ENCODE measurements at regions not wholly inside any gene's neighbourhood (a gene's known extent, or its start where the extent isn't known, plus 50 kb on each side); places are given as distances from the start of the nearest gene placed in this dataset.

DNA sequence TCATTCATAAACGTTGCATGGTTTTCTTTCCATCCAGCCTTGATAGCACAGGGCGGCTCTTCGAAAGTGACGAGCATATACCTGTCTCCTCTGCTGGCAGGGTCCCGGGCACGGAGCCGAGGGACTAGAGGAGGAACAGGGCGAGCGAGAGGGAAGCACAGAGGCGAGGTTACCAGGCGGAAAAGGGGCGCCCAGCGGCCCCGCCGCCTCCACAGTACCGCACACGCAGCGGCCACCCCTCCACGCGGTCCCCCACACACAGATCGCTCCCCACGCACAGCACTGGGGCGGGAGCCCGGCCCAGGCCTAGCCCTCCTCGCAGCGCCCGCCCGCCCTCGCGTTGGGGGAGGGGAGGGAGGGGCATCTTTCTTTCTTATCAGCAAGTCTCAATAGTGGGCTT lies 296.6 kb upstream of the DAB2 start:
- no peak for FAIRE-seq
- TF ChIP-seq, protein P1, sequence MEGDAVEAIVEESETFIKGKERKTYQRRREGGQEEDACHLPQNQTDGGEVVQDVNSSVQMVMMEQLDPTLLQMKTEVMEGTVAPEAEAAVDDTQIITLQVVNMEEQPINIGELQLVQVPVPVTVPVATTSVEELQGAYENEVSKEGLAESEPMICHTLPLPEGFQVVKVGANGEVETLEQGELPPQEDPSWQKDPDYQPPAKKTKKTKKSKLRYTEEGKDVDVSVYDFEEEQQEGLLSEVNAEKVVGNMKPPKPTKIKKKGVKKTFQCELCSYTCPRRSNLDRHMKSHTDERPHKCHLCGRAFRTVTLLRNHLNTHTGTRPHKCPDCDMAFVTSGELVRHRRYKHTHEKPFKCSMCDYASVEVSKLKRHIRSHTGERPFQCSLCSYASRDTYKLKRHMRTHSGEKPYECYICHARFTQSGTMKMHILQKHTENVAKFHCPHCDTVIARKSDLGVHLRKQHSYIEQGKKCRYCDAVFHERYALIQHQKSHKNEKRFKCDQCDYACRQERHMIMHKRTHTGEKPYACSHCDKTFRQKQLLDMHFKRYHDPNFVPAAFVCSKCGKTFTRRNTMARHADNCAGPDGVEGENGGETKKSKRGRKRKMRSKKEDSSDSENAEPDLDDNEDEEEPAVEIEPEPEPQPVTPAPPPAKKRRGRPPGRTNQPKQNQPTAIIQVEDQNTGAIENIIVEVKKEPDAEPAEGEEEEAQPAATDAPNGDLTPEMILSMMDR (IDR thresholded peaks at IDR 0.05; ENCODE audit: insufficient read depth, missing control alignments), result no peak
- no peak for DNase-seq (ENCODE audit: insufficient read length, low spot score)

DNA sequence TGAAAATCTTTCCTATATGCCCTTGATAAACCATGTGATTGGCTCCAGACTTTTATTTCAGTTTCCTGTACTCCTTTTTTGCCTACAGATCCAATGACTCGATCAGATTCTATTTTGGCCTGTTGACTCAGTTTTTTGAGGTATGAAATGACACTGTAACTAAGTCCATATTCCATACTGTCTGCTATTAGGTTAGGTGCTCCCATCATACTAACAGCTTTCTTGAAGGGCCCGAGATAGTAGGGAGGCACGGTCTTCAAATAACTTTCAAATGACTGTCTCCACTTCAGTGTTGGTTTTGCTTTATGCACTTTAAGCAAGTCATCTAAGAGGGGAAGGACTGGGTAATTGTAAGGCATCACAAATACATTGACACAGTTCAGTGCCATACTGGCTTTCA lies 295.4 kb upstream of the DAB2 start:
- DNase-seq (ENCODE audit: insufficient read length, low spot score), result no peak
- FAIRE-seq, result no peak
- TF ChIP-seq, protein P1 (IDR thresholded peaks at IDR 0.05; ENCODE audit: insufficient read depth, missing control alignments), result no peak

DNA sequence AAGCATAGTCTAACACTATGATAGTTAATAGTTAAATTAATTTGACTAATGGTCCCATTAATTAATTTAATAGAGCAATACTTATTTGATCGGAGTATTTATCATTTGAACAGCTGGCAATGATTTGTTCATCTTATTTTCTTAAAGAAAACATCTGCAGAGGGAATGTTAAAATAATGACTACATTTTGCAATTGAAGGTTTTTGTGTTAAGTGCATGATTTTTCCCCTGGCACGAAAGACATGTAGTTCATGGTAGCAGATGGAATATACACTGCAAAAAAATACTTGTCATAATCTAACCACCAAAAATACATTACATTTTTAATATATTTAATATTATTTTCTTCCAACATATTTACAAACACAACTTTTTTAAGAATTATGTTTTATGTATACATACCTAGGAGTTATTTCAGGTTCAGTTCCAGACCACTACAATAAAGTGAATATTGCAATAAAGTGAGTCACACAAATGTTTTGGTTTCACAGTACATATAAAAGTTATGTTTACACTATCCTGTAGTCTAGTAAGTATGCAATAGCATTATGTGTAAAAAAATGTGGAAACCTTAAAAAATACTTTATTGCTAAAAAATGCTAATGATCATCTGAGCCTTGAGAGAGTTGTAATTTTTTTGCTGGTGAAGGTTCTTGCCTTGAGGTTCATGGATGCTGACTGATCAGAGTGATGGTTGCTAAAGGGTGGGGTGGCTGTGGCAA lies 292.6 kb upstream of the DAB2 start:
- TF ChIP-seq, protein P1 (IDR thresholded peaks at IDR 0.05; ENCODE audit: insufficient read depth, missing control alignments), result no peak
- DNase-seq (ENCODE audit: insufficient read length, low spot score) (no peak), FAIRE-seq (no peak)

DNA sequence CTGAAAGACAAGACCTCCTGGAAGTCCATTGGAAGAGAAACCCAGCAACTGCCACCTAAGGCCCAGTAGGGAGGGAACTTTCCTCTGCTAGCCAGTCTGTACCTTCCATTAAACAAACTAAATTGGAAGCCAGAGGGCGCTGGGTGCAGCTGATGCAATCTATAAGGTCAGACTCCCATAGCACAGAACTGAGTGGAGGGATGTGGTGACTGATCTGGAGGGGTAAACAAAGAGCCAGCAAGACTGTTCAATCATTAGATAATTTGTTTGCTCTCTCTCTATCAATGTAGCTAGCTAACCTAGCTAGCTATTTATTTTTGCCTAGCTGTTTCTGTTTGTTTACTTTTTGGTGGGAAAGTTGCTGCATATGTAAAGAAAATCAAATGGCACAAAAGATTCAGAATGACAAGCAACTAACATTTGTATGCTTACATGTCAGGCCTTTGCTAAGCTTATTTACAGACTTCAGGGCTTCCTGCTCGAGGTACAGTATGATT lies 291.8 kb upstream of the DAB2 start:
- FAIRE-seq, result no peak

DNA sequence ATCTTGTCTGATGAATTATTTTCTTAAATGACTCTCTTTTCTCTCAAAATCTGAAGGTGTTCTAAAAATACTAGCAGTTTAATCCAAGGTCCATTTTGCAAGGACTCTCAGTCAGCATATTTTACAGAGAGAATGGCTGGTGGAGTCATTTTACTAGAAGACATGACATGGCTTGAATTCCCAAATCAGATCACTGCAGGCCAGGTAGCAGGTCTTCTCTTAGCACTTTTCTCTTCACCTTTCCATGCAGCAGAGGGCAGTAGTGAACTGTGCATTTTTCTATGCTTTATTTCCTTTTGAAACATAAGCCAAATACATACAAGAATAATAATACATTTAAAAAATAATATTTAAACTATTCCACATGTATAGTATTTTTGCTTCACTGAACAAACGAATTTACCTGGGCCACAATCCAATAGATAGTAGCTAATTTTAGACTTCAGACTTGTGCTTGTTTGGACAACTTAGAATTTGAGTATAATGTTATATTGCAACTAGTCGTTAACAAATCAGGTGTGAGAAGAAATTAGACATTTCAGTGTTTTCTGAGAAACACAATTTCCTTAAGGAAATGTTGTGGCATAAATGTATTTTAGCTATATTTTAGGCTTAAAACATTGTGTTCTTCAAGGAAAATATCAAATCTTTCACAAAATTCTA lies 289.4 kb upstream of the DAB2 start:
- FAIRE-seq (no peak), DNase-seq (ENCODE audit: insufficient read length, low spot score) (no peak)
- TF ChIP-seq, protein P1 (IDR thresholded peaks at IDR 0.05; ENCODE audit: insufficient read depth, missing control alignments), result peak; percentile 68

More for the DNA sequence above, 291.8 kb upstream of the DAB2 start:
- TF ChIP-seq, protein P1 (IDR thresholded peaks at IDR 0.05; ENCODE audit: insufficient read depth, missing control alignments), result peak; percentile 42
- no peak for DNase-seq (ENCODE audit: insufficient read length, low spot score)

DNA sequence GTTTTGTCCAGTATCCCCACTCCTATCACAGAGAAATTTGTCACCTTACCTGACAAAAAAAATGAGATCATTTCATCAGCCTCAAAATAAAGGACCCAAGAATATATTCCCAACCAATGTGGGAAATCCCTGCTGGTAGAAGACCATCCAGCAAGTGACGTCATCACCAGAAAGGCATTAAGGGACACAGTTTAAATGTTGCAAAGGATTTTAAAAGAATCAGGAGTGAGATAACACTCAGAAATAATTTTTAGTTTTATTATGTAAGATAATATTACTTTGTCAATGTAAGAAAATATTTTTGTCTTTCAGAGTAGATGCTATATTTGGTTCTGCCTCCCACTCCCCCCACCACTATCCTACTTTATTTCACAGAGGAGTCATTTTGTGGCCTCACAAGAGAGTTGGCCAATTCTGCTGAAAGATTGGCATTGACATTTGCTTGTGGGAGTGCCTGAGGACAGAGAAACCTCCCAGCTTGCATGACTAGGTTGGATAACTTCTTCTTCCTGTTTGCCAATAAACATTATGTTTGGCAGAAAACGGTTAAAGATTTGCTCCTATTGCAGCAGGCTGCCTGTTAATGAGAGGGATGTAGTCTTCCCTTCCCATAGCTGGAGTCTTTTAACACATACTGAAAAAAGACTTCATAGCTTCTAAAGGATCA lies 288.6 kb upstream of the DAB2 start:
- TF ChIP-seq, protein P1 (IDR thresholded peaks at IDR 0.05; ENCODE audit: insufficient read depth, missing control alignments), result no peak
- FAIRE-seq, result no peak
- DNase-seq (ENCODE audit: insufficient read length, low spot score), result no peak
